Tibial nerve (tissue), 4 donors: ENCODE measurements at regions not wholly inside any gene's neighbourhood (a gene's known extent, or its start where the extent isn't known, plus 50 kb on each side); places are given as distances from the start of the nearest gene placed in this dataset.

Experiments
- DNase-seq, 2 donors: peaks; one replicate each; pipeline ENCODE4 v3.0.0-alpha.2; 2019; ENCODE audit warnings: low spot score in 2 of 2
- H3K27ac ChIP-seq, 4 donors: fragments of 200-600 bp; sonication (generic) in 3 of 4; one replicate each; pipeline ENCODE4 v1.5.1; 2017 to 2019; ENCODE audit warnings: mild to moderate bottlenecking in 1 of 4
- H3K27me3 ChIP-seq, 2 donors: fragments of 200-600 bp; sonication (generic) in 1 of 2; one replicate each; pipeline versions ENCODE4 v1.5.1 to v1.6.0; 2017 to 2019
- H3K36me3 ChIP-seq, 3 donors: fragments of 200-600 bp; sonication (generic); one replicate each; pipeline ENCODE4 v1.5.1; 2018 to 2019
- H3K4me1 ChIP-seq, 4 donors: fragments of 200-600 bp; sonication (generic) in 3 of 4; one replicate each; pipeline ENCODE4 v1.5.1; 2017 to 2019
- H3K4me3 ChIP-seq, 4 donors: fragments of 200-600 bp; sonication (generic) in 3 of 4; one replicate each; pipeline ENCODE4 v1.5.1; 2017 to 2019; ENCODE audit warnings: mild to moderate bottlenecking in 1 of 4, moderate library complexity in 1 of 4
- H3K9me3 ChIP-seq, 4 donors: fragments of 200-600 bp; sonication (generic) in 3 of 4; one replicate each; pipeline ENCODE4 v1.5.1; 2017 to 2019
- CTCF ChIP-seq, 5 experiments: fragments of 200-600 bp in 3 of 5; fragments of 450-650 bp in 2 of 5; sonication (generic) in 3 of 5; IDR thresholded peaks; one replicate each; pipeline ENCODE4 v1.5.1; 2016 to 2019; ENCODE audit warnings: antibody characterized with exemption in 5 of 5, mild to moderate bottlenecking in 3 of 5, moderate library complexity in 2 of 5
- EP300 ChIP-seq, 2 donors: sonication (generic); formaldehyde crosslinking; IDR thresholded peaks; one replicate each; pipeline ENCODE4 v1.6.1; 2017; ENCODE audit warnings: antibody characterized with exemption in 2 of 2, mild to moderate bottlenecking in 1 of 2
- POLR2A ChIP-seq, 2 donors: fragments of 450-650 bp; IDR thresholded peaks; one replicate each; pipeline ENCODE4 v1.6.1; 2017; ENCODE audit warnings: antibody characterized with exemption in 2 of 2, mild to moderate bottlenecking in 2 of 2, moderate library complexity in 2 of 2
- WGBS, 2 donors: methylation state at CpG; one replicate each; pipeline ENCODE4 v1.1.5; 2018; 5-methylcytosine and 5-hydroxymethylcytosine counted together

DNA sequence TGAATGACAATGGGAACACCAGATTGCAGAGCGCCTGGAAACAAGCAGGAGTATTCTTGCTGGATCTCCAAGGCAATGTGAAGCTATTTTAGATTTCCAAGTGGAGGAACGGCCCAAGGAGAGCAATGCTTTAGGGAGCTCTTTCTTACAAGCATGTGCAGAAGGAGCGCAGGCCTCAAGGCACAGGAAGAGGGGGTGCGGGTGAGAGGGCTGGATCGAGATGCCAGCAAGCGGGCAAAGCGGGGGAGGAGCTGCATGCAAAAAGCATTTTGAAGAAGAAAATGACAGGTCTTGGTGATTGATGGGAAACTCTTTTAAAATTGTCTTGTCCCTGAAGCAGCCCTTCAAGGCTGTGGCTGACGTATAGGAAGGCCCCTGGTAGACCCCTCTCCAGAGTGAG, 171.9 kb downstream of the QRSL1 start:
- WGBS, 2 donors: 87 to 89% methylated on average over 8 of the region's 8 CpGs

GRCh38 chr6:106800379-106800778, 171.0 kb downstream of the QRSL1 start:
- WGBS, 2 donors: 77 to 83% methylated on average over 5 of the region's 5 CpGs
- DNase-seq: no peak
- Histone ChIP-seq H3K9me3 (no peaks in the 10 kb centered on the region), H3K27ac (no peak overlapping the region), H3K27me3 (no peaks in the 10 kb centered on the region), H3K4me1 (no peaks in the 10 kb centered on the region), H3K36me3 (no peaks in the 10 kb centered on the region), H3K4me3 (no peak overlapping the region)
- TF ChIP-seq POLR2A (IDR thresholded peaks at IDR 0.05) (no peak), CTCF (IDR thresholded peaks at IDR 0.05) (no peak), EP300 (IDR thresholded peaks at IDR 0.05) (no peak)

More for the DNA sequence above, 171.9 kb downstream of the QRSL1 start:
- H3K36me3 ChIP-seq: no peaks in the 10 kb centered on the region
- H3K9me3 ChIP-seq: no peaks in the 10 kb centered on the region
- no peak overlapping the region for H3K4me3 ChIP-seq
- DNase-seq: no peak
- H3K4me1 ChIP-seq: no peaks in the 10 kb centered on the region
- no peaks in the 10 kb centered on the region for H3K27me3 ChIP-seq
- TF ChIP-seq EP300 (IDR thresholded peaks at IDR 0.05) (no peak), CTCF (IDR thresholded peaks at IDR 0.05) (no peak), POLR2A (IDR thresholded peaks at IDR 0.05) (no peak)
- H3K27ac ChIP-seq: no peak overlapping the region

DNA sequence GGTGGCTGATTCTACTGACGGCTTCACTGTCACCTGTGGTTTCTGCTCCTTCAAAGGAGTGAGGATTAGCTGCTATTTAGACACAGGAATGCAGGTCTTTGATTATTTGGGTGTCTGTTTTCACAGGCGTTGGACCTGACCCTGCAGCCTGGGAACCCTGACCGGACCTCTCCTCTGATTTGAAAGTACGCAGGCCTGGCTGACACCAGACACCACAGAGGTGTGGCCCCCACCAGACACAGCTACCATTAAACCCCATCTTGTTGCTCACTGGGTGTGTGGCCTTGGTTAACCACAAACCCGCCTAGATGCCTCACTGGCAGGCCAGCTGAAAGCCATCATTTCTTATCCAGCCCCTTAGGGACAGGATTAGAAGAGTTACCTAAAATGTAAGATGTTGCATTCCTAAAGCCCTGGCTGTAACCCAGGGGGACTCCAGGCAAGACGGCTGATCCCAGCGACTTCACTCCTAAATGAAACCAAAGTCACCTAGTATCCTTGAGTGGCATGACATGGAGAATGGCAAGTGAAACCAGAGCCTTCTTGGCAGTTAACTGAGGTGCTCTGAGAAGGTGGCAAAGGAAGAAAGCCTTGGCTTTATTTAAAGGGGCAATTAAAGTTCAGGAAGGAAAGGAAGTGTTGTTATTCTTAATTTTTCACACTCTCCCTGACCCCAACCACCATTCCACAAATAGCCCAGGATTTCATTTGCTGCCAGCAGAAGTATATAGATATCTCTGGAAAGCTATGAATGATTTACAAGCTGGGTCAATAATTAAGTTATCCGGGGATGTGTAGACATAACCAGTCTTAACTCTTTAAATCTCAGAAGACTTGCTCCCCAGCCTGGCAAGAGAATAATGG, 169.9 kb downstream of the QRSL1 start:
- TF ChIP-seq POLR2A (IDR thresholded peaks at IDR 0.05) (no peak), EP300 (IDR thresholded peaks at IDR 0.05) (no peak), CTCF (IDR thresholded peaks at IDR 0.05) (no peak)
- Histone ChIP-seq H3K4me1 (no peaks in the 10 kb centered on the region), H3K9me3 (no peaks in the 10 kb centered on the region), H3K4me3 (no peak overlapping the region), H3K27ac (no peak overlapping the region), H3K27me3 (no peaks in the 10 kb centered on the region), H3K36me3 (no peaks in the 10 kb centered on the region)
- DNase-seq: no peak
- 53 to 58% methylated on average over 8 of the region's 8 CpGs for WGBS, 2 donors

- no peaks in the 10 kb centered on the region for H3K27me3 ChIP-seq
- no peak for TF ChIP-seq POLR2A (IDR thresholded peaks at IDR 0.05)
- no peak for TF ChIP-seq CTCF (IDR thresholded peaks at IDR 0.05)
- TF ChIP-seq EP300 (IDR thresholded peaks at IDR 0.05): no peak
- DNase-seq: no peak
- no peaks in the 10 kb centered on the region for H3K36me3 ChIP-seq
- H3K4me1 ChIP-seq: no peaks in the 10 kb centered on the region
- H3K4me3 ChIP-seq: no peak overlapping the region
- no peak overlapping the region for H3K27ac ChIP-seq
- no peaks in the 10 kb centered on the region for H3K9me3 ChIP-seq
- 51 to 72% methylated on average over 2 of the region's 2 CpGs for WGBS, 2 donors
These were observed 167.8 kb downstream of the QRSL1 start for GRCh38 chr6:106797186-106797585.

GRCh38 chr6:106796781-106797180, 167.4 kb downstream of the QRSL1 start:
- Histone ChIP-seq H3K4me3 (no peak overlapping the region), H3K4me1 (no peaks in the 10 kb centered on the region), H3K27me3 (no peaks in the 10 kb centered on the region), H3K36me3 (no peaks in the 10 kb centered on the region), H3K27ac (no peak overlapping the region), H3K9me3 (no peaks in the 10 kb centered on the region)
- 34 to 42% methylated on average over 1 of the region's 1 CpG for WGBS, 2 donors
- no peak for DNase-seq
- TF ChIP-seq POLR2A (IDR thresholded peaks at IDR 0.05): no peak
